ENCODE measurements at regions not wholly inside any gene's neighbourhood (a gene's known extent, or its start where the extent isn't known, plus 50 kb on each side); places are given as distances from the start of the nearest gene placed in this dataset.
"Not testable (repeated sequence)": the region's sequence is repeated elsewhere in the genome, so short reads cannot be mapped to it uniquely, and the experiment has no call there.

GRCh38 chr3:21912711-21913110 is 161.7 kb upstream of the ZNF385D start:
- no peak overlapping the region for H3K4me3 ChIP-seq (ENCODE audit: low read depth, low read length)
- DNase-seq (ENCODE audit: low read depth): no peak
- TF ChIP-seq CTCF (IDR thresholded peaks at IDR 0.05; ENCODE audit: insufficient read depth, low read depth, low read length, missing control alignments): no peak

DNA sequence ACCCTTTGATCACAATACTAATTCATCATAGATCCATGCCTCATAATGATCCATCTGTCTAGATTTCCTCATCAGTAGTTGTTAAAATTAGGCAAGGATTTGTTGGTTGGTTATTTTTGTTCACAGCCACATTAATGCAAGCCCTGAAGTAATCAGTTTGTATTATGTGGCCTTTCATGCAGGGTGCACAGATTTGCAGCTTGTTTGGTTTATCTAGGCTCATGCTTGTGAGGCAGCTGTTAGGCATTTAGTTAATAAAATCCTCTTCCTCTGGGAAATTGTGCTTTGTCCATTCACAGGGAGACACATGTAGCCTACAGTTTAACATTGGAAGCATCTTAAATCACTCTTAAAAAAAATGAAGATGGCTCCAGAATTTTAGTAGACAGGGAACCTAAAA is 162.8 kb upstream of the ZNF385D start:
- H3K4me3 ChIP-seq (ENCODE audit: low read depth, low read length): no peak overlapping the region
- DNase-seq (ENCODE audit: low read depth): no peak
- no peak for TF ChIP-seq CTCF (IDR thresholded peaks at IDR 0.05; ENCODE audit: insufficient read depth, low read depth, low read length, missing control alignments)

GRCh38 chr3:21914451-21914850 is 163.4 kb upstream of the ZNF385D start:
- DNase-seq (ENCODE audit: low read depth): no peak

GRCh38 chr3:21919383-21919782 is 168.4 kb upstream of the ZNF385D start:
- no peak for DNase-seq (ENCODE audit: low read depth)
- H3K4me3 ChIP-seq (ENCODE audit: low read depth, low read length): no peak overlapping the region
- TF ChIP-seq CTCF (IDR thresholded peaks at IDR 0.05; ENCODE audit: insufficient read depth, low read depth, low read length, missing control alignments): no peak

More at GRCh38 chr3:21914451-21914850, 163.4 kb upstream of the ZNF385D start:
- H3K4me3 ChIP-seq (ENCODE audit: low read depth, low read length): no peak overlapping the region
- no peak for TF ChIP-seq CTCF (IDR thresholded peaks at IDR 0.05; ENCODE audit: insufficient read depth, low read depth, low read length, missing control alignments)

DNA sequence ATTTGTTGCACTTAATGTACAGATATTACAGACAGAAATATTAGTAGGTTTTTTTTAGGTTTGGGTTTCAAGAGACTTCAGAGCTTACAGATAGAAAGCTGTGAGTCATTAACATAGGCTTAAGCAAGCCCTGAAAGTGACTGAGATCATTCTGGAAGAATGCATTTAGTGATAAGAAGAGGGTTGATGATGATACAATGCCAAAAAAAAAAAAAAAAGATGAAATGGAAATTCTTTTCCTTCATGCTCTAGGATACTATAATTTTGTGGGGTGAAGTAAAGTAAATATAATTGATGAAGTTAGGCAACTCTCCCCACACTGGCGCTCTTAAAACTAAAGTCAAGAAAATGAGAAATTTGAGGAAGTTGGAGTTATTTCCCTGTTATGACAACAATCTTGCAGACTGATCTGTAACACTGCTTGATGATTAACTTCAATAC is 169.4 kb upstream of the ZNF385D start:
- DNase-seq (ENCODE audit: low read depth): no peak
- no peak overlapping the region for H3K4me3 ChIP-seq (ENCODE audit: low read depth, low read length)
- TF ChIP-seq CTCF (IDR thresholded peaks at IDR 0.05; ENCODE audit: insufficient read depth, low read depth, low read length, missing control alignments): no peak

DNA sequence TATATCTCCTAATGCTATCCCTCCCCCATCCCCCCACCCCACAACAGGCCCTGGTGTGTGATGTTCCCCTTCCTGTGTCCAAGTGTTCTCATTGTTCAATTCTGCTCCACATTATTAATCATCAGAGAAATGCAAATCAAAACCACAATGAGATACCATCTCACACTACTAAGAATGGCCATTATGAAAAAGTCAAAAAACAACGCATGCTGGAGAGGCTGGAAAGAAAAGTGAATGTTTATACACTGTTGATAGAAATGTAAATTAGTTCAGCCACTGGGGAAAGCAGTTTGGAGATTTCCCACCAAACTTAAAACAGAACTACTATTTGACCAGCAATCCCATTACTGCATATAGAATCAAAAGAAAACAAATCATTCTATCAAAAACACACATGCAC is 172.1 kb upstream of the ZNF385D start:
- not testable (repeated sequence) for DNase-seq (ENCODE audit: low read depth); H3K4me3 ChIP-seq (ENCODE audit: low read depth, low read length)

DNA sequence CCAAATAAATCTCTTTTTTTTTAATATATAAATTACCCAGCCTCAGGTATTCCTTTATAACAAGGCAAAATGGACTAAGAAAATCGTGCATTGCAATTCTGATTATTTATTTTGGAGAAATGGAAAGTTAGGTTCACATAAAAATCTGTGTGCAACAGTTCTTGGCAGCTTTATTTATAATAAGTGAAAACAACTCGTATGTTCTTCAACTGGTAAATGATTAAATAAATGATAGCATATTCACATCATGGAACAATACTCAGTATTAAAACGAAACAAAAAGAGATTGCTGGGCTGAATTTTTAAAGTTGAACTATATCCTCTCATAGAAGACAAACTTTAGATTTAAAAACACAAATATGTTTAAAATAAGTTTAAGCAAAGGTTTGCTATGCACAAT is 176.3 kb upstream of the ZNF385D start:
- no peak for DNase-seq (ENCODE audit: low read depth)
- no peak for TF ChIP-seq CTCF (IDR thresholded peaks at IDR 0.05; ENCODE audit: insufficient read depth, low read depth, low read length, missing control alignments)
- no peak overlapping the region for H3K4me3 ChIP-seq (ENCODE audit: low read depth, low read length)
